Choroid plexus epithelial cell (primary cell): ENCODE measurements at regions not wholly inside any gene's neighbourhood (a gene's known extent, or its start where the extent isn't known, plus 50 kb on each side); places are given as distances from the start of the nearest gene placed in this dataset.
"Not testable (repeated sequence)": the region's sequence is repeated elsewhere in the genome, so short reads cannot be mapped to it uniquely, and the experiment has no call there.

Experiments used
- DNase-seq: peaks from one replicate; pipeline ENCODE4 v3.0.0-alpha.2; 2010; ENCODE audit warnings: low read depth
- H3K4me3 ChIP-seq: 2 replicates; pipeline ENCODE4 v1.5.1; 2011; ENCODE audit warnings: low read depth, mild to moderate bottlenecking, control low read depth, low read length, moderate library complexity
- CTCF ChIP-seq: conservative IDR thresholded peaks from 2 replicates; pipeline ENCODE4 v1.5.1; 2011; ENCODE audit warnings: low read depth, mild to moderate bottlenecking, control low read depth, inconsistent platforms, low read length, moderate library complexity

GRCh38 chr18:29730073-29730472, 1312.5 kb downstream of the DSC3 start:
- H3K4me3 ChIP-seq = no peak overlapping the region
- no peak for TF ChIP-seq CTCF
- no peak for DNase-seq

- TF ChIP-seq CTCF = no peak
- no peak for DNase-seq
- H3K4me3 ChIP-seq = no peak overlapping the region
Observed at GRCh38 chr18:29726646-29727045, 1315.9 kb downstream of the DSC3 start.

- DNase-seq, H3K4me3 ChIP-seq: not testable (repeated sequence)
Observed at GRCh38 chr18:29723486-29723885, 1319.1 kb downstream of the DSC3 start.

- not testable (repeated sequence) for H3K4me3 ChIP-seq, DNase-seq
Observed at GRCh38 chr18:29715960-29716359, 1326.6 kb downstream of the DSC3 start.

- H3K4me3 ChIP-seq = no peak overlapping the region
- TF ChIP-seq CTCF = no peak
- DNase-seq = no peak
Observed at GRCh38 chr18:29712785-29713184, 1329.8 kb downstream of the DSC3 start.

- no peak for DNase-seq
- no peak for TF ChIP-seq CTCF
- H3K4me3 ChIP-seq = no peak overlapping the region
Observed at GRCh38 chr18:29711932-29712331, 1330.6 kb downstream of the DSC3 start.

- H3K4me3 ChIP-seq = no peak overlapping the region
- DNase-seq = no peak
- no peak for TF ChIP-seq CTCF
Observed at GRCh38 chr18:29693334-29693733, 1349.2 kb downstream of the DSC3 start.

GRCh38 chr18:29681578-29681977, 1361.0 kb downstream of the DSC3 start:
- DNase-seq = no peak
- TF ChIP-seq CTCF = no peak
- H3K4me3 ChIP-seq = no peak overlapping the region
